Stimulated activated CD8-positive, alpha-beta memory T cell treated with anti-CD3 and anti-CD28 coated beads, Interleukin-12 subunit alpha, Interleukin-12 subunit beta, amount 100 ng/mL, for 1 hour (primary cell): ENCODE measurements at regions not wholly inside any gene's neighbourhood (a gene's known extent, or its start where the extent isn't known, plus 50 kb on each side); places are given as distances from the start of the nearest gene placed in this dataset.
A peak's percentile ranks its signal among the peaks of the same experiment; 100 is the strongest.

Experiments used
- DNase-seq: peaks from one replicate; pipeline ENCODE4 v3.0.0-alpha.2; 2020; ENCODE audit warnings: low read depth

GRCh38 chr12:130017591-130018449 lies 114.0 kb upstream of the TMEM132D start:
- no peak for DNase-seq

GRCh38 chr12:130018614-130019013 lies 114.8 kb upstream of the TMEM132D start:
- DNase-seq, result no peak

GRCh38 chr12:130026608-130027176 lies 122.9 kb upstream of the TMEM132D start:
- DNase-seq, result no peak

- DNase-seq, result no peak
Measured at GRCh38 chr12:130027798-130028197, 124.0 kb upstream of the TMEM132D start.

GRCh38 chr12:130029151-130029550 lies 125.3 kb upstream of the TMEM132D start:
- no peak for DNase-seq

GRCh38 chr12:130031041-130031440 lies 127.2 kb upstream of the TMEM132D start:
- DNase-seq, result no peak

GRCh38 chr12:130031571-130032189 lies 127.9 kb upstream of the TMEM132D start:
- peak; percentile 21 for DNase-seq

- no peak for DNase-seq
Measured at GRCh38 chr12:130041983-130042812, 120.1 kb upstream of the FZD10 start.

- DNase-seq, result no peak
Measured at GRCh38 chr12:130043685-130044406, 118.4 kb upstream of the FZD10 start.

- no peak for DNase-seq
Measured at GRCh38 chr12:130044991-130045621, 117.2 kb upstream of the FZD10 start.

GRCh38 chr12:130049666-130050065 lies 112.6 kb upstream of the FZD10 start:
- no peak for DNase-seq

- DNase-seq, result no peak
Measured at GRCh38 chr12:130051900-130052299, 110.4 kb upstream of the FZD10 start.

GRCh38 chr12:130053651-130054069 lies 108.6 kb upstream of the FZD10 start:
- DNase-seq, result no peak

- DNase-seq, result no peak
Measured at GRCh38 chr12:130054803-130055202, 107.5 kb upstream of the FZD10 start.

GRCh38 chr12:130058926-130059472 lies 103.3 kb upstream of the FZD10 start:
- no peak for DNase-seq

- no peak for DNase-seq
Measured at GRCh38 chr12:130063866-130064265, 98.4 kb upstream of the FZD10 start.

GRCh38 chr12:130064999-130065398 lies 97.3 kb upstream of the FZD10 start:
- DNase-seq, result no peak

GRCh38 chr12:130066742-130067141 lies 95.5 kb upstream of the FZD10 start:
- no peak for DNase-seq

- DNase-seq, result no peak
Measured at GRCh38 chr12:130068741-130069140, 93.5 kb upstream of the FZD10 start.

- no peak for DNase-seq
Measured at GRCh38 chr12:130070126-130070611, 92.1 kb upstream of the FZD10 start.

GRCh38 chr12:130073721-130074120 lies 88.5 kb upstream of the FZD10 start:
- no peak for DNase-seq
